Right cardiac atrium (tissue), 5 donors: ENCODE measurements at regions not wholly inside any gene's neighbourhood (a gene's known extent, or its start where the extent isn't known, plus 50 kb on each side); places are given as distances from the start of the nearest gene placed in this dataset.
"Not testable (repeated sequence)": the region's sequence is repeated elsewhere in the genome, so short reads cannot be mapped to it uniquely, and the experiment has no call there.

ENCODE experiments used
- ATAC-seq, 2 donors: fragments of 200-7000 bp; cut with Tn5 transposase; one replicate each; pipeline versions ENCODE4 v1.8.0 to v1.9.1; 2020; ENCODE audit warnings: moderate library complexity in 2 of 2, mild to moderate bottlenecking in 1 of 2
- DNase-seq, 3 donors: peaks; one replicate each; pipeline ENCODE4 v3.0.0-alpha.2; 2020
- H3K27ac ChIP-seq: one replicate; pipeline ENCODE4 v1.5.1; 2013; ENCODE audit warnings: mild to moderate bottlenecking, low read length, control low read depth, moderate library complexity
- H3K27me3 ChIP-seq: one replicate; pipeline ENCODE4 v1.6.1; 2013; ENCODE audit not compliant: control insufficient read depth, insufficient read depth
- H3K4me1 ChIP-seq: one replicate; pipeline ENCODE4 v1.6.1; 2013; ENCODE audit warnings: low read length; ENCODE audit not compliant: control insufficient read depth, insufficient read depth
- H3K4me3 ChIP-seq: one replicate; pipeline ENCODE4 v1.5.1; 2013; ENCODE audit warnings: low read length, control low read depth
- H3K9me3 ChIP-seq: one replicate; pipeline ENCODE4 v1.6.1; 2013; ENCODE audit warnings: low read length; ENCODE audit not compliant: control insufficient read depth
- WGBS: extraction: QIAGEN DNeasy Blood & Tissue Kit; methylation state at CpG from one replicate; pipeline ENCODE4 v1.1.7; 2013; 5-methylcytosine and 5-hydroxymethylcytosine counted together
- intact Hi-C, 4 donors: fragments of 100-400 bp; cut with DNase I; formaldehyde crosslinking; loops; one replicate each; pipeline versions ENCODE4 v1.11.0 to v1.14.0; 2022 to 2023
- donor health status: healthy with polysubstance abuse.
- donor health status: DM: no; HTN: yes; CAD: no.
- donor health status: DM: no; HTN: no; CAD: no.
- donor health status: DM: no; HTN: yes; CAD: no; lungs with severe emphysema.
- donor health status: DM: yes; HTN: yes; CAD: no.

DNA sequence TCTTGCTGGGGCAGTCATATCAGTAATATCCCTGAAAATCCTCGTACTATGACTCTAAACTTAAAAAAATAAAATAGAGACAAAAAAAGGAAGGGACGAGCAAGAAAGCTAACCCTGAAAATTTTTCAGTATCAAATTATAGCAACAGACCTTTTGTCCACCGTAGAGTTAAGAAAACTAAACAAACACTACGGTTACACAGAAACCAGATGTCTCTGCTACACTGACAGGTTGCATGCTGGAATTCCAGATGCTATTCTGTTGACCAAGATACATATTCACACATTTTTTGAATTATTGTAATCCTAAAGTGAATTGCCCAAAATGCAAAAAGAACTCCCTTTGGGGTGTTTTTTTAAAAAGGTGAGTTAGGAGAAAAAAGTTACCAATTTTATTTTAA lies 66.9 kb upstream of the SELENOP start:
- Histone ChIP-seq H3K27ac (no peak overlapping the region), H3K4me3 (no peak overlapping the region), H3K9me3 (no peaks in the 10 kb centered on the region), H3K27me3 (no peaks in the 10 kb centered on the region), H3K4me1 (peaks cover 6% of the 10 kb centered on the region)
- ATAC-seq (no peak), DNase-seq (no peak)
- intact Hi-C loops = no loop called here
- WGBS = 77% methylated on average over 4 of the region's 4 CpGs

- DNase-seq (no peak), ATAC-seq (no peak)
- Histone ChIP-seq H3K4me3 (no peak overlapping the region), H3K27ac (no peak overlapping the region), H3K27me3 (no peaks in the 10 kb centered on the region), H3K4me1 (peaks cover 6% of the 10 kb centered on the region), H3K9me3 (no peaks in the 10 kb centered on the region)
- intact Hi-C loops = no loop called here
These were observed 66.3 kb upstream of the SELENOP start for GRCh38 chr5:42878041-42878440.

DNA sequence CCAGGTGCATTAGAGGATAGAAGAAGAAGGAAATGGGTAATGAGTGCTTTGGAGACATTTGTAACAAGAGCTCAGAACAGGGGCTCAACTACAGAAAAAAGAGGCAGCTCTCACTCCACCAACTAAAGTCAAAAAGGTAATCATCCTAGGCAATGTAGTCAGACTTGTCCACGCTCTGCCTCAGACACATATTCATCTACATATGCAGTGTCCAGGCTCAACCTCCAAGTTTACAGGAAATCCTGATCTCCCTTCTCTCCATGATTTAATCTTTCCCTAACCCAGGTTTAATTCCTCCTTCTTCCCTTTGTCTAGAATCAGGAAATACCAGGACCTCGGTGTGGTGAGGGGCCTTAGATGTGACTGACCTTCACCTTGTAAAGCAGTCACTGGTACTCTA lies 65.7 kb upstream of the SELENOP start:
- Histone ChIP-seq H3K27ac (no peak overlapping the region), H3K4me3 (no peak overlapping the region), H3K4me1 (peaks cover 6% of the 10 kb centered on the region), H3K27me3 (no peaks in the 10 kb centered on the region), H3K9me3 (no peaks in the 10 kb centered on the region)
- ATAC-seq = no peak
- WGBS = 79% methylated on average over 2 of the region's 2 CpGs
- DNase-seq = no peak
- intact Hi-C loops = no loop called here

GRCh38 chr5:42876375-42876844 lies 64.7 kb upstream of the SELENOP start:
- 27% methylated on average over 4 of the region's 4 CpGs for WGBS
- ATAC-seq = no peak
- H3K27me3 ChIP-seq = no peaks in the 10 kb centered on the region
- H3K4me3 ChIP-seq = peak overlapping the region; percentile 47
- intact Hi-C loops = no loop called here
- H3K9me3 ChIP-seq = no peaks in the 10 kb centered on the region
- DNase-seq = no peak
- H3K27ac ChIP-seq = no peak overlapping the region
- H3K4me1 ChIP-seq = peaks cover 6% of the 10 kb centered on the region

DNA sequence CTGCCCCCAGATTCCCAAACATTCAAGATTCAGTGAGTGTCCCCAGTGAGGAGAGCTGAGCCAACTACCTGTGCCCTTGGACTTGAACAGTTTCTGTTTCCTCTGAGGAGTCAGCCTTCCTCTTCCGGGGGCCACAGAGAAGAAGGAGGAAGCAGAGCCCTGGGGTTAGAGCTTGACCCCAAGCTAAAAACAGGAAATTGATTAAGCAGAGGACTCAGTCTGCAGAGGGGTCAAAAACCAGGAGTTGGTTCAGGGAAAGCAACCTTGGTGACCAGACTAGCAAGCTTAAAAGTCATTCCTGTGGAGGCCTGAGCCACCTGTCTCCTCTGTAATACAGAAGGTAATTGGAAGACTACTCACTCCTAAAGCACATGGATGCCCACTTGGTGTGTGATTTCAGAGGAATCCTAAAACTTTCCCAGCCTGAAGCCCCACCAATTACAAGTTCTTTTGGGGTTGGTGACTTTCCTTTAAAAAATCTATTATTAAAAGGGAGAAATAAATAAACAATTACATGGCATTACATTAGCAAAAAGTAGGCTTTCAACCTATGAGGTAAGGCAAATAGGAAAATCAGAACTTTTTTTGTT lies 64.2 kb upstream of the SELENOP start:
- Histone ChIP-seq H3K27me3 (no peaks in the 10 kb centered on the region), H3K9me3 (no peaks in the 10 kb centered on the region), H3K27ac (no peak overlapping the region), H3K4me1 (peaks cover 6% of the 10 kb centered on the region), H3K4me3 (no peak overlapping the region)
- ATAC-seq = peak; percentile 26 to 52
- WGBS = 54% methylated on average over 1 of the region's 1 CpG
- DNase-seq = no peak
- intact Hi-C loops = no loop called here

DNA sequence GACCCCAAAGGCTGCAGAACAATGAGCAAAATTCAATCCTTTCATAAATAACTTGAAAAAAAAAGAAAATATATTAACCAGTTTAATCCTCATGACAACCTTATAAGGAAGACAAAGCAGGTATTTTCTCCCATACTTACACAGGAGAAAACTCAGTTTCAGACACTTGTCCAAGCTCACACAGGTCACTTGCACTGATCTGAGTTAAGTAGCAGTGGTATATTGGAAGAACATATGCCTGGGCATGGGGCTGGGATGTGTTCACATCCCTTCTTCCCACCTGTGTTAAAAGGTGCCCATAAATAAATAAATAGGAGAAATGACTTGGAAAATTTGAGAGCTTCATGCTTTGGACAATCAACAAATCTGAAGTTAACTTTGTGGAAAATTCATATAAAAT lies 63.5 kb upstream of the SELENOP start:
- no peaks in the 10 kb centered on the region for H3K27me3 ChIP-seq

GRCh38 chr5:42874621-42875198 lies 63.0 kb upstream of the SELENOP start:
- WGBS = 68% methylated on average over 2 of the region's 2 CpGs
- no peaks in the 10 kb centered on the region for H3K27me3 ChIP-seq
- no peak for ATAC-seq
- DNase-seq = no peak
- H3K4me3 ChIP-seq = no peak overlapping the region
- intact Hi-C loops = no loop called here
- H3K27ac ChIP-seq = no peak overlapping the region
- H3K9me3 ChIP-seq = no peaks in the 10 kb centered on the region
- H3K4me1 ChIP-seq = peaks cover 3% of the 10 kb centered on the region

More for the DNA sequence above, 63.5 kb upstream of the SELENOP start:
- no peaks in the 10 kb centered on the region for H3K9me3 ChIP-seq
- H3K4me1 ChIP-seq = peaks cover 3% of the 10 kb centered on the region
- intact Hi-C loops = no loop called here
- no peak overlapping the region for H3K27ac ChIP-seq
- no peak overlapping the region for H3K4me3 ChIP-seq
- no peak for DNase-seq
- ATAC-seq = no peak

GRCh38 chr5:42872865-42873264 lies 61.2 kb upstream of the SELENOP start:
- no peak overlapping the region for H3K27ac ChIP-seq

GRCh38 chr5:42870882-42871418 lies 59.3 kb upstream of the SELENOP start:
- no peaks in the 10 kb centered on the region for H3K4me1 ChIP-seq
- ATAC-seq (no peak), DNase-seq (no peak)
- no peaks in the 10 kb centered on the region for H3K9me3 ChIP-seq
- no peak overlapping the region for H3K4me3 ChIP-seq
- H3K27me3 ChIP-seq = no peaks in the 10 kb centered on the region
- intact Hi-C loops = no loop called here
- WGBS = 60% methylated on average over 4 of the region's 4 CpGs
- no peak overlapping the region for H3K27ac ChIP-seq

More at GRCh38 chr5:42872865-42873264, 61.2 kb upstream of the SELENOP start:
- Histone ChIP-seq H3K4me3 (no peak overlapping the region), H3K4me1 (peaks cover 3% of the 10 kb centered on the region), H3K9me3 (no peaks in the 10 kb centered on the region), H3K27me3 (no peaks in the 10 kb centered on the region)
- 81% methylated on average over 3 of the region's 3 CpGs for WGBS
- no peak for DNase-seq
- ATAC-seq = no peak
- intact Hi-C loops = no loop called here

GRCh38 chr5:42868417-42868816 lies 56.7 kb upstream of the SELENOP start:
- intact Hi-C loops, H3K9me3 ChIP-seq, H3K27ac ChIP-seq, DNase-seq, H3K4me1 ChIP-seq, H3K27me3 ChIP-seq, ATAC-seq, H3K4me3 ChIP-seq: not testable (repeated sequence)
- 94% methylated on average over 5 of the region's 5 CpGs for WGBS

- intact Hi-C loops, H3K27me3 ChIP-seq, H3K9me3 ChIP-seq, DNase-seq, ATAC-seq, H3K27ac ChIP-seq, H3K4me3 ChIP-seq, H3K4me1 ChIP-seq: not testable (repeated sequence)
- WGBS = 87% methylated on average over 3 of the region's 3 CpGs
These were observed 53.1 kb upstream of the SELENOP start for GRCh38 chr5:42864749-42865148.
